BJ (cell line): ENCODE measurements at regions not wholly inside any gene's neighbourhood (a gene's known extent, or its start where the extent isn't known, plus 50 kb on each side); places are given as distances from the start of the nearest gene placed in this dataset.

Source experiments
- CTCF ChIA-PET: fragments of 350-600 bp; formaldehyde crosslinking; extraction: SDS; loops from one replicate; lab custom pipeline; 2021; ENCODE audit warnings: antibody characterized with exemption, inconsistent platforms; lab: Yijun Ruan, JAX
- POLR2A ChIA-PET: fragments of 300-600 bp; sonication (Branson Sonifier 250); formaldehyde crosslinking; extraction: SDS; loops from one replicate; lab custom pipeline; 2021; ENCODE audit warnings: antibody characterized with exemption; lab: Charles Lee
- DNase-seq: peaks from one replicate; pipeline ENCODE4 v3.0.0-alpha.2; 2011; ENCODE audit warnings: low read depth
- H3K27me3 ChIP-seq: 2 replicates; pipeline ENCODE4 v1.6.0; 2011; ENCODE audit warnings: low read length; ENCODE audit not compliant: control insufficient read depth, insufficient read depth
- H3K36me3 ChIP-seq: 2 replicates; pipeline ENCODE4 v1.5.1; 2011; ENCODE audit warnings: low read length; ENCODE audit not compliant: control insufficient read depth, insufficient read depth
- H3K4me3 ChIP-seq: 2 replicates; pipeline ENCODE4 v1.5.1; 2011; ENCODE audit warnings: low read depth, mild to moderate bottlenecking, control low read depth, low read length
- TF ChIP-seq, protein P1 (sequence below): IDR thresholded peaks from 2 replicates; pipeline ENCODE4 v1.5.1; 2011; ENCODE audit warnings: low read depth, mild to moderate bottlenecking, control low read depth, inconsistent platforms, low read length, moderate library complexity; ENCODE audit not compliant: insufficient read depth

DNA sequence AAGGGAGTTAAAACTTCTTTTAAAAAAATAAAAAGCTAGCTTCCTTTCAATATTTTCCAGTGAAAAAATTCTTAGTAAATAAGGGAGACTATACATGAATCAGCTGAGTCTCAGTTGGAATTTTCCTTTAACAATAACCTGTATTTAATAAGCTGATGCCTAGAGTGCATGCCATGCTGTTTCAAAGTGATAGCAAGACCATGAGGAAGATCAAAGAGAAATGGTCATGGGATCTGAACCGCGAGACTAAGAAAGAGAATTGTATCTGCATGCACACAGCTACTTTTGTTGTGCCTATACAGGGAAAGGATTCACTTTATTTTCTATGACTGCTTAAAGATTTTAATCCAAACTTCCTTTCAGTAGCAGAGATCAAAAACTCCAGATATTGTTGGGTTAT, 2217.0 kb downstream of the MAT2B start:
- no peak for DNase-seq
- ChIA-PET POLR2A (no interaction called here), CTCF (no interaction called here)
- TF ChIP-seq, protein P1, sequence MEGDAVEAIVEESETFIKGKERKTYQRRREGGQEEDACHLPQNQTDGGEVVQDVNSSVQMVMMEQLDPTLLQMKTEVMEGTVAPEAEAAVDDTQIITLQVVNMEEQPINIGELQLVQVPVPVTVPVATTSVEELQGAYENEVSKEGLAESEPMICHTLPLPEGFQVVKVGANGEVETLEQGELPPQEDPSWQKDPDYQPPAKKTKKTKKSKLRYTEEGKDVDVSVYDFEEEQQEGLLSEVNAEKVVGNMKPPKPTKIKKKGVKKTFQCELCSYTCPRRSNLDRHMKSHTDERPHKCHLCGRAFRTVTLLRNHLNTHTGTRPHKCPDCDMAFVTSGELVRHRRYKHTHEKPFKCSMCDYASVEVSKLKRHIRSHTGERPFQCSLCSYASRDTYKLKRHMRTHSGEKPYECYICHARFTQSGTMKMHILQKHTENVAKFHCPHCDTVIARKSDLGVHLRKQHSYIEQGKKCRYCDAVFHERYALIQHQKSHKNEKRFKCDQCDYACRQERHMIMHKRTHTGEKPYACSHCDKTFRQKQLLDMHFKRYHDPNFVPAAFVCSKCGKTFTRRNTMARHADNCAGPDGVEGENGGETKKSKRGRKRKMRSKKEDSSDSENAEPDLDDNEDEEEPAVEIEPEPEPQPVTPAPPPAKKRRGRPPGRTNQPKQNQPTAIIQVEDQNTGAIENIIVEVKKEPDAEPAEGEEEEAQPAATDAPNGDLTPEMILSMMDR: no peak
- Histone ChIP-seq H3K4me3 (no peak overlapping the region), H3K36me3 (no peaks in the 10 kb centered on the region), H3K27me3 (no peaks in the 10 kb centered on the region)

DNA sequence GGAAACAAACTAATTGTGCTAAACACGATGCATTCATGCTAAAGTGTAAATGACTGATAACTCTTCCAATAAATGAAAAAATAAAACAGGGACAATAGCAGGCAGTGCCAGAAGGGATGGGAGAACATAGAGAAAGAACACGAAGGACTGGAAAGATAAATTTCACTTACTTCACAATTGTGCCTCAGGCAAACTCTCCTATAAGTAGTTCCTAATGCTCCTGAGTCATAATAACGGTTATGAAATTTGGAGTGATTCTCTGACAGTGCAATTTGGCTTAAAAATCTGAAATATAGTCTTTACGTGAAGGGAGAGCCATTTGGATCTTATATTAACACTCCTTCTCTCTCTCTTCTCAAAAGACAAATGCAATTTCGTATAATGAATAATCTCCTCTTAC, 2218.5 kb downstream of the MAT2B start:
- no peaks in the 10 kb centered on the region for H3K36me3 ChIP-seq
- TF ChIP-seq, protein P1: no peak
- ChIA-PET CTCF (no interaction called here), POLR2A (no interaction called here)
- no peaks in the 10 kb centered on the region for H3K27me3 ChIP-seq
- no peak overlapping the region for H3K4me3 ChIP-seq
- DNase-seq: no peak

DNA sequence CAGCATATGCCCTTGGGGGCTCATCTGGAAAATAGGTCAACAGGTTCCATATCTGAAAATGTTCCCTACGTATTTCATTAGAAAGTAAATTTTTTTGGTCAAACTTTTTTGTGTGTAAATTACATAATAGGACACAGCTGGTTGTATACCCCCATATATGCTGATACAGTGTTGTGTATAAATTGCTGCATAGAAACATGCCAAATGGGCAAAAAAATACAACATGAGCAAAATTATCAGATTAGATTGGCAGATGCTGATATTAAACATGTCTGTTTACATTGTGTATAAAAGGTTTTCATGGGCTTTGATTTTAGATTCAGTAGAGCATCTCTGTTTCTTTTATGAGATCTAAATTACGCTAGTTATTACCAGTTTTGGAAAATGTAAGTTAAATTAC, 2223.0 kb downstream of the MAT2B start:
- ChIA-PET POLR2A (no interaction called here), CTCF (no interaction called here)
- no peaks in the 10 kb centered on the region for H3K36me3 ChIP-seq
- H3K27me3 ChIP-seq: no peaks in the 10 kb centered on the region
- TF ChIP-seq, protein P1: no peak
- H3K4me3 ChIP-seq: no peak overlapping the region
- no peak for DNase-seq

DNA sequence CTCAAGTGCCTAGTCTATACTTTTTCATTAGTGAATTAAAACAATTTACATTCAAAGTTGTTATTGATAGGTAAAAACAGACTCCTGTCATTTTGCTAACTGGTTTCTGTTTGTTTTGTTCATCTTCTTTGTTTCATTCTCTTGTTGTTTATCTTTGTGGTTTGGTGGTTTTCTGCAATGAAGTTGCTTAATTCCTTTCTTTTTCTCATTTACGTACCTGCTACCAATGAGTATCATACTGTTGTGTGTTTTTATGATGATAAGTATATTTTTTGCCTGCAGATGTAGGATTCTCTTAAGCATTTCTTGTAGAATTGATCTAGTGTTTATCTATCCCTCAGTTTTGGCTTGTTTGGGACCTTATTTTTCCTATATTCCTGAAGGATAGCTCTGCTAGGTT, 2230.0 kb downstream of the MAT2B start:
- TF ChIP-seq, protein P1: no peak
- ChIA-PET POLR2A (no interaction called here), CTCF (no interaction called here)
- no peak for DNase-seq
- Histone ChIP-seq H3K36me3 (no peaks in the 10 kb centered on the region), H3K4me3 (no peak overlapping the region), H3K27me3 (no peaks in the 10 kb centered on the region)

DNA sequence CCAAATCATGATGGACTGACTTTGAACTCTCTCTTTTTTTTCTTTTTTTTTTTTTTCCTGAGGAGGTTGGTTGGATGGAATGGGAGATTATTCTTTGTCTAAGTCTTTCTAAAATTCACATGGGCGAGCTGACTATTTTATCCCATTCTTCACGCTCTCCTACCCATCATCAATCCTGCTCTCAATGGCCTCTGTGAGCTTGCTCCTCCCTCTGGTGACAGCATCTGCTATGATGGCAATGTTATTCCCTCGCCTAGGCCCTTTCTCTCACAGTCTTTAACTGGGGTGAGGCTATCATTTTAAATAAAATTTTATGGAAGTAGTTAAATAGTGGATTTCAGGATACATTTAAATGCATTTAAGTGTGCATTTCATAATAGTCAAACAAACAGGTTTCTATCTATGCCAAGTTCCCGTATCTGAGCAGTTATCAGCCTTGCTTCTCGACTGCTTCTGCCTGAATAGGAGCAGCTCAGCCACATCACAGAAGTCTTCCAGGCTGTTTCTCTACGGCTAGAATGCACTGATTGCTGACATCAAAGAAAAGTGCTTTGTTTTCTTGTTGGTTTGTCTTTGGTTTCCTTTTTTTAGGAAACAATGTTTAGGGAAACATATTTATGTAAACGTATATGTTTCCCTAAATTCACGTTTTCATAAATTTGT, 2233.8 kb downstream of the MAT2B start:
- CTCF ChIA-PET: no interaction called here
- Histone ChIP-seq H3K36me3 (no peaks in the 10 kb centered on the region), H3K27me3 (no peaks in the 10 kb centered on the region), H3K4me3 (no peak overlapping the region)
- POLR2A ChIA-PET: no interaction called here
- DNase-seq: no peak
- TF ChIP-seq, protein P1: no peak
